ENCODE measurements at regions not wholly inside any gene's neighbourhood (a gene's known extent, or its start where the extent isn't known, plus 50 kb on each side); places are given as distances from the start of the nearest gene placed in this dataset.

GRCh38 chr15:31456354-31457060, 129.9 kb downstream of the KLF13 start:
- no peaks in the 10 kb centered on the region for H3K9me3 ChIP-seq (ENCODE audit: control insufficient read depth in 2 of 2, low read length in 2 of 2)
- no peak overlapping the region for H3K9ac ChIP-seq (ENCODE audit: low read length in 2 of 2)
- no peaks in the 10 kb centered on the region for H3K36me3 ChIP-seq (ENCODE audit: control insufficient read depth in 2 of 2, insufficient read depth in 2 of 2, low read length in 2 of 2)
- H3K4me3 ChIP-seq (ENCODE audit: low read length in 2 of 2), result no peak overlapping the region
- peaks cover 6% of the 10 kb centered on the region for H3K4me1 ChIP-seq (ENCODE audit: control insufficient read depth, insufficient read depth, low read length)
- H3K27me3 ChIP-seq (ENCODE audit: control insufficient read depth in 1 of 2, insufficient read depth in 2 of 2, low read length in 2 of 2), result no peaks in the 10 kb centered on the region
- H3K27ac ChIP-seq (ENCODE audit: low read length), result no peak overlapping the region

GRCh38 chr15:31457161-31457560, 130.5 kb downstream of the KLF13 start:
- no peak overlapping the region for H3K9ac ChIP-seq (ENCODE audit: low read length in 2 of 2)
- H3K9me3 ChIP-seq (ENCODE audit: control insufficient read depth in 2 of 2, low read length in 2 of 2), result no peaks in the 10 kb centered on the region
- no peak overlapping the region for H3K27ac ChIP-seq (ENCODE audit: low read length)
- H3K27me3 ChIP-seq (ENCODE audit: control insufficient read depth in 1 of 2, insufficient read depth in 2 of 2, low read length in 2 of 2), result no peaks in the 10 kb centered on the region
- H3K4me3 ChIP-seq (ENCODE audit: low read length in 2 of 2), result no peak overlapping the region
- H3K4me1 ChIP-seq (ENCODE audit: control insufficient read depth, insufficient read depth, low read length), result peaks cover 6% of the 10 kb centered on the region
- no peaks in the 10 kb centered on the region for H3K36me3 ChIP-seq (ENCODE audit: control insufficient read depth in 2 of 2, insufficient read depth in 2 of 2, low read length in 2 of 2)

GRCh38 chr15:31457631-31458526, 131.2 kb downstream of the KLF13 start:
- no peaks in the 10 kb centered on the region for H3K27me3 ChIP-seq (ENCODE audit: control insufficient read depth in 1 of 2, insufficient read depth in 2 of 2, low read length in 2 of 2)
- no peak overlapping the region for H3K9ac ChIP-seq (ENCODE audit: low read length in 2 of 2)
- H3K9me3 ChIP-seq (ENCODE audit: control insufficient read depth in 2 of 2, low read length in 2 of 2), result no peaks in the 10 kb centered on the region
- no peak overlapping the region for H3K27ac ChIP-seq (ENCODE audit: low read length)
- peaks cover 6% of the 10 kb centered on the region for H3K4me1 ChIP-seq (ENCODE audit: control insufficient read depth, insufficient read depth, low read length)
- H3K4me3 ChIP-seq (ENCODE audit: low read length in 2 of 2), result no peak overlapping the region
- no peaks in the 10 kb centered on the region for H3K36me3 ChIP-seq (ENCODE audit: control insufficient read depth in 2 of 2, insufficient read depth in 2 of 2, low read length in 2 of 2)

GRCh38 chr15:31458596-31459399, 132.2 kb downstream of the KLF13 start:
- no peaks in the 10 kb centered on the region for H3K9me3 ChIP-seq (ENCODE audit: control insufficient read depth in 2 of 2, low read length in 2 of 2)
- no peak overlapping the region for H3K27ac ChIP-seq (ENCODE audit: low read length)
- H3K4me3 ChIP-seq (ENCODE audit: low read length in 2 of 2), result no peak overlapping the region
- no peak overlapping the region for H3K9ac ChIP-seq (ENCODE audit: low read length in 2 of 2)
- H3K27me3 ChIP-seq (ENCODE audit: control insufficient read depth in 1 of 2, insufficient read depth in 2 of 2, low read length in 2 of 2), result no peaks in the 10 kb centered on the region
- no peaks in the 10 kb centered on the region for H3K36me3 ChIP-seq (ENCODE audit: control insufficient read depth in 2 of 2, insufficient read depth in 2 of 2, low read length in 2 of 2)
- peaks cover 6% of the 10 kb centered on the region for H3K4me1 ChIP-seq (ENCODE audit: control insufficient read depth, insufficient read depth, low read length)

GRCh38 chr15:31459400-31459748, 132.7 kb downstream of the KLF13 start:
- no peak overlapping the region for H3K27ac ChIP-seq (ENCODE audit: low read length)
- no peaks in the 10 kb centered on the region for H3K36me3 ChIP-seq (ENCODE audit: control insufficient read depth in 2 of 2, insufficient read depth in 2 of 2, low read length in 2 of 2)
- H3K27me3 ChIP-seq (ENCODE audit: control insufficient read depth in 1 of 2, insufficient read depth in 2 of 2, low read length in 2 of 2), result no peaks in the 10 kb centered on the region
- no peak overlapping the region for H3K4me3 ChIP-seq (ENCODE audit: low read length in 2 of 2)
- no peak overlapping the region for H3K9ac ChIP-seq (ENCODE audit: low read length in 2 of 2)
- H3K9me3 ChIP-seq (ENCODE audit: control insufficient read depth in 2 of 2, low read length in 2 of 2), result no peaks in the 10 kb centered on the region
- peaks cover 6% of the 10 kb centered on the region for H3K4me1 ChIP-seq (ENCODE audit: control insufficient read depth, insufficient read depth, low read length)

GRCh38 chr15:31461375-31461774, 134.7 kb downstream of the KLF13 start:
- Histone ChIP-seq H3K9ac (ENCODE audit: low read length in 2 of 2) (no peak overlapping the region), H3K4me3 (ENCODE audit: low read length in 2 of 2) (no peak overlapping the region), H3K27ac (ENCODE audit: low read length) (no peak overlapping the region), H3K36me3 (ENCODE audit: control insufficient read depth in 2 of 2, insufficient read depth in 2 of 2, low read length in 2 of 2) (no peaks in the 10 kb centered on the region), H3K4me1 (ENCODE audit: control insufficient read depth, insufficient read depth, low read length) (peaks cover 6% of the 10 kb centered on the region), H3K27me3 (ENCODE audit: control insufficient read depth in 1 of 2, insufficient read depth in 2 of 2, low read length in 2 of 2) (peaks cover 0 to 4% of the 10 kb centered on the region in 2 donors), H3K9me3 (ENCODE audit: control insufficient read depth in 2 of 2, low read length in 2 of 2) (no peaks in the 10 kb centered on the region)

- Histone ChIP-seq H3K9me3 (ENCODE audit: control insufficient read depth in 2 of 2, low read length in 2 of 2) (no peaks in the 10 kb centered on the region), H3K27ac (ENCODE audit: low read length) (no peak overlapping the region), H3K36me3 (ENCODE audit: control insufficient read depth in 2 of 2, insufficient read depth in 2 of 2, low read length in 2 of 2) (no peaks in the 10 kb centered on the region), H3K4me3 (ENCODE audit: low read length in 2 of 2) (no peak overlapping the region), H3K9ac (ENCODE audit: low read length in 2 of 2) (no peak overlapping the region), H3K4me1 (ENCODE audit: control insufficient read depth, insufficient read depth, low read length) (peaks cover 6% of the 10 kb centered on the region), H3K27me3 (ENCODE audit: control insufficient read depth in 1 of 2, insufficient read depth in 2 of 2, low read length in 2 of 2) (peaks cover 0 to 4% of the 10 kb centered on the region in 2 donors)
Observed at GRCh38 chr15:31461911-31462480, 135.4 kb downstream of the KLF13 start.

GRCh38 chr15:31463521-31464102, 137.0 kb downstream of the KLF13 start:
- Histone ChIP-seq H3K9ac (ENCODE audit: low read length in 2 of 2) (no peak overlapping the region), H3K9me3 (ENCODE audit: control insufficient read depth in 2 of 2, low read length in 2 of 2) (no peaks in the 10 kb centered on the region), H3K27ac (ENCODE audit: low read length) (no peak overlapping the region), H3K4me3 (ENCODE audit: low read length in 2 of 2) (no peak overlapping the region), H3K36me3 (ENCODE audit: control insufficient read depth in 2 of 2, insufficient read depth in 2 of 2, low read length in 2 of 2) (no peaks in the 10 kb centered on the region), H3K27me3 (ENCODE audit: control insufficient read depth in 1 of 2, insufficient read depth in 2 of 2, low read length in 2 of 2) (peaks cover 3 to 4% of the 10 kb centered on the region in 2 donors), H3K4me1 (ENCODE audit: control insufficient read depth, insufficient read depth, low read length) (no peaks in the 10 kb centered on the region)

GRCh38 chr15:31464216-31465082, 137.8 kb downstream of the KLF13 start:
- no peak overlapping the region for H3K27ac ChIP-seq (ENCODE audit: low read length)
- no peaks in the 10 kb centered on the region for H3K36me3 ChIP-seq (ENCODE audit: control insufficient read depth in 2 of 2, insufficient read depth in 2 of 2, low read length in 2 of 2)
- H3K4me1 ChIP-seq (ENCODE audit: control insufficient read depth, insufficient read depth, low read length), result no peaks in the 10 kb centered on the region
- H3K9me3 ChIP-seq (ENCODE audit: control insufficient read depth in 2 of 2, low read length in 2 of 2), result no peaks in the 10 kb centered on the region
- H3K27me3 ChIP-seq (ENCODE audit: control insufficient read depth in 1 of 2, insufficient read depth in 2 of 2, low read length in 2 of 2), result peaks cover 3 to 4% of the 10 kb centered on the region in 2 donors
- no peak overlapping the region for H3K4me3 ChIP-seq (ENCODE audit: low read length in 2 of 2)
- no peak overlapping the region for H3K9ac ChIP-seq (ENCODE audit: low read length in 2 of 2)
